Testis (tissue), 2 donors: ENCODE measurements at regions not wholly inside any gene's neighbourhood (a gene's known extent, or its start where the extent isn't known, plus 50 kb on each side); places are given as distances from the start of the nearest gene placed in this dataset.

Experiments
- DNase-seq: peaks from one replicate; pipeline ENCODE4 v3.0.0-alpha.2; 2019
- H3K27ac ChIP-seq, 2 donors: fragments of 200-600 bp; sonication (generic); one replicate each; pipeline ENCODE4 v1.5.1; 2019
- H3K27me3 ChIP-seq: fragments of 200-600 bp; sonication (generic); one replicate; pipeline ENCODE4 v1.5.1; 2019
- H3K36me3 ChIP-seq: fragments of 200-600 bp; sonication (generic); one replicate; pipeline ENCODE4 v1.5.1; 2017; ENCODE audit warnings: low read depth; ENCODE audit errors: missing control alignments
- H3K4me1 ChIP-seq: fragments of 200-600 bp; sonication (generic); one replicate; pipeline ENCODE4 v1.5.1; 2019
- H3K4me3 ChIP-seq, 2 donors: fragments of 200-600 bp; sonication (generic); one replicate each; pipeline ENCODE4 v1.5.1; 2017 to 2019
- H3K9me3 ChIP-seq: fragments of 200-600 bp; sonication (generic); one replicate; pipeline ENCODE4 v1.5.1; 2017
- POLR2A ChIP-seq: fragments of 450-650 bp; IDR thresholded peaks from one replicate; pipeline ENCODE4 v1.6.1; 2017; ENCODE audit warnings: antibody characterized with exemption, mild to moderate bottlenecking, moderate library complexity
- WGBS, 2 donors: methylation state at CpG; one replicate each; pipeline ENCODE4 v1.1.5; 2018; 5-methylcytosine and 5-hydroxymethylcytosine counted together
- intact Hi-C: fragments of 100-400 bp; cut with DNase I; formaldehyde crosslinking; loops from one replicate; pipeline ENCODE4 v1.15.1; 2023; ENCODE audit warnings: low total_unique reads
- TF ChIP-seq, protein P1 (sequence below), 3 experiments: fragments of 450-650 bp in 2 of 3; fragments of 200-600 bp in 1 of 3; sonication (generic) in 1 of 3; IDR thresholded peaks; one replicate each; pipeline ENCODE4 v1.5.1; 2016 to 2019; ENCODE audit warnings: antibody characterized with exemption in 3 of 3, mild to moderate bottlenecking in 2 of 3, moderate library complexity in 1 of 3

DNA sequence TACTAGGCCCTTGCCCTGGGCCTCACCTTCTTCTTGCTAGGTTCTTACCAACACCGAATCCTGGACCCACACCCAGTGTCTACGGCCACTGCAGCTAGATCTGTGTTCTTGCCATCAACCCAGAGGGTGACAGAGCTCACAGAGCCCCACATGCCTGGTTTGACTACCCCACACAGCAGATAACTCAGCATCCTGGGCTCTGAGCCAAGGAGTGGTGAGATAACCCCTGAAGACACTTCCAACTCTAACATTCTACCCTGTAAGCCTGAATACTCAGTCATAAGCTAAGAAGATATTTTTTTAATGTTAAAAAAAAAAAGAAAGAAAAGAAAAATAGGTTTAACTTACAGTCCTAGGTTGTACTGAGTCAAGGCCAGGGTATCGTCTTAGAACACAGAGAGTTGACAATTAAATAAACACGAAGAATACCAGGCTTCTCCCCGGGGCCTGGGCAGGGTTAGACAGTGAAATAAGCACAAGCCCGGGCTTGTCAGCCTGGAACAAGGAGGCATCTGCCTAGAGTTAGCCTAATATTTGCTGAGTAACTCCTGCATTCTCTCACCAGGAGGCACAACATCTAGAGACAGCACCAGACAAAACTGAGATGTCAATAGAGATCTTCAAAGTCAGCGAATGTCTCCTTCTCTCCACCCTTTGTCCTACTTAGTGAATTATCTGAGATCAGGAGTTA is 556.5 kb upstream of the LRRN3 start:
- peak; percentile 60 for DNase-seq
- peaks cover 11% of the 10 kb centered on the region for H3K4me1 ChIP-seq
- WGBS, 2 donors: 55 to 57% methylated on average over 7 of the region's 7 CpGs
- H3K4me3 ChIP-seq: no peak overlapping the region
- H3K27ac ChIP-seq: peak overlapping the region in 1 of 2 donors; percentile 34
- H3K36me3 ChIP-seq: no peaks in the 10 kb centered on the region
- no peaks in the 10 kb centered on the region for H3K9me3 ChIP-seq
- intact Hi-C loops: no loop called here
- no peaks in the 10 kb centered on the region for H3K27me3 ChIP-seq
- TF ChIP-seq POLR2A: no peak
- TF ChIP-seq, protein P1, sequence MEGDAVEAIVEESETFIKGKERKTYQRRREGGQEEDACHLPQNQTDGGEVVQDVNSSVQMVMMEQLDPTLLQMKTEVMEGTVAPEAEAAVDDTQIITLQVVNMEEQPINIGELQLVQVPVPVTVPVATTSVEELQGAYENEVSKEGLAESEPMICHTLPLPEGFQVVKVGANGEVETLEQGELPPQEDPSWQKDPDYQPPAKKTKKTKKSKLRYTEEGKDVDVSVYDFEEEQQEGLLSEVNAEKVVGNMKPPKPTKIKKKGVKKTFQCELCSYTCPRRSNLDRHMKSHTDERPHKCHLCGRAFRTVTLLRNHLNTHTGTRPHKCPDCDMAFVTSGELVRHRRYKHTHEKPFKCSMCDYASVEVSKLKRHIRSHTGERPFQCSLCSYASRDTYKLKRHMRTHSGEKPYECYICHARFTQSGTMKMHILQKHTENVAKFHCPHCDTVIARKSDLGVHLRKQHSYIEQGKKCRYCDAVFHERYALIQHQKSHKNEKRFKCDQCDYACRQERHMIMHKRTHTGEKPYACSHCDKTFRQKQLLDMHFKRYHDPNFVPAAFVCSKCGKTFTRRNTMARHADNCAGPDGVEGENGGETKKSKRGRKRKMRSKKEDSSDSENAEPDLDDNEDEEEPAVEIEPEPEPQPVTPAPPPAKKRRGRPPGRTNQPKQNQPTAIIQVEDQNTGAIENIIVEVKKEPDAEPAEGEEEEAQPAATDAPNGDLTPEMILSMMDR (IDR thresholded peaks at IDR 0.05): no peak

DNA sequence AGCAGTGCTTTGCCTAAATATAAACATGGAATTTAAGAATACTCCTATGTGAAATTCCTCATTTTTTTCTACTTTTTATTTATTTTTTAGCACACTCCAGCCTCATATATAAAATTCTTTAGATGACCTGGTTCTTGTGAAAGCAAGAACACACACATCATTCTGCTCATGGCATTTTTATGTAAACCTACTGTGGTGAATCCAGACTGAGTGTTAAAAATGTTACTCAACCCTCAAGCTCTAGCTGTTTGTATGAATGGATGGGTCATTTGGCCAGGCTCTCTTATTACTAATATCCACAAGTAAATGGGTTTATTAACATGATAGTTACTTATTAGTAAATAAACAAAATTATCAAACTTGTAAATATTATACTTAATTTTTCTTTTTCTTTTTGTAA is 551.7 kb upstream of the LRRN3 start:
- no peak for DNase-seq
- Histone ChIP-seq H3K4me3 (no peak overlapping the region), H3K36me3 (no peaks in the 10 kb centered on the region), H3K27me3 (no peaks in the 10 kb centered on the region), H3K27ac (no peak overlapping the region), H3K4me1 (peaks cover 8% of the 10 kb centered on the region), H3K9me3 (no peaks in the 10 kb centered on the region)
- intact Hi-C loops: no loop called here
- TF ChIP-seq POLR2A: no peak
- TF ChIP-seq, protein P1 (IDR thresholded peaks at IDR 0.05): no peak

DNA sequence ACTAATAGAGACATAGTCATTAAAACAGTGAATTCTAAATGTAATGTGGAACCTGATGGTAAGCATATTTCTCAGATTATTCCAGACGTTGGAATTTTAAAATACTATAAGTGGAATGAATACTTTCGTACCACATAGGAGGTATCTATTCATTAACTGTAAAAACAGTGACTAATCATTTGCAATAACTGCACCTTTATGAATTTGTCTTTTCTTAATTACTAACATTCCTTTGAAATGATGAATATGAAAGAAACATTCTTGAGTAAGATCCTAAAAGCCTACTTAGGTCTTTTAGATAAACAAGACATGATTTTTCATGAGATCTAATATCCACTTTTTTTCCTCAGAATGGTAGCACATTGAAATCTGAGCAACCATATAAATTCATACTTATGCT is 549.0 kb upstream of the LRRN3 start:
- H3K27me3 ChIP-seq: no peaks in the 10 kb centered on the region
- no peaks in the 10 kb centered on the region for H3K36me3 ChIP-seq
- TF ChIP-seq, protein P1 (IDR thresholded peaks at IDR 0.05): no peak
- no peak for TF ChIP-seq POLR2A
- H3K4me3 ChIP-seq: no peak overlapping the region
- intact Hi-C loops: no loop called here
- H3K4me1 ChIP-seq: no peaks in the 10 kb centered on the region
- no peak overlapping the region for H3K27ac ChIP-seq
- H3K9me3 ChIP-seq: no peaks in the 10 kb centered on the region
- no peak for DNase-seq
- WGBS, 2 donors: 78 to 89% methylated on average over 2 of the region's 2 CpGs

DNA sequence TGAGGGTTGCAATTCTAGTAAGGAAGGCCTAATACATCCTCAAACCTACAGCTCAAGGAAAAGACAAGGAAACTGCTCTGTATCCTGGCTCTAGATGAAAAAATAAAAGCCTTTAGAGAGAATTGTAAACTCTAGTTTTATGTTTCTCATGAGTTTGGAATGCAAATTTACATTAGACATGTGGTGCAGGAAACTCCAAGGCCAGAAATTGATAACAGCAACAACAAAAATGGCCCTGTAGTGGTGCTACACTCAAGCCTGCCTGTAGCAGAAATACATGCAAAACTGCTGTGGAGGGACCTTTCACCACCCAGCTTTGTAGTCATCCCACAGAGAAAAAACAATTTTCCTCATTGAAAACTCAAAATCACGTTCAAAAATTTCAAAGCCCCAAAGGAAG is 546.7 kb upstream of the LRRN3 start:
- no peaks in the 10 kb centered on the region for H3K9me3 ChIP-seq
- 91 to 100% methylated on average over 1 of the region's 1 CpG for WGBS, 2 donors
- no peak for TF ChIP-seq POLR2A
- TF ChIP-seq, protein P1 (IDR thresholded peaks at IDR 0.05): no peak
- H3K36me3 ChIP-seq: no peaks in the 10 kb centered on the region
- H3K27me3 ChIP-seq: no peaks in the 10 kb centered on the region
- no peak overlapping the region for H3K4me3 ChIP-seq
- no peak overlapping the region for H3K27ac ChIP-seq
- intact Hi-C loops: no loop called here
- no peak for DNase-seq
- no peaks in the 10 kb centered on the region for H3K4me1 ChIP-seq

DNA sequence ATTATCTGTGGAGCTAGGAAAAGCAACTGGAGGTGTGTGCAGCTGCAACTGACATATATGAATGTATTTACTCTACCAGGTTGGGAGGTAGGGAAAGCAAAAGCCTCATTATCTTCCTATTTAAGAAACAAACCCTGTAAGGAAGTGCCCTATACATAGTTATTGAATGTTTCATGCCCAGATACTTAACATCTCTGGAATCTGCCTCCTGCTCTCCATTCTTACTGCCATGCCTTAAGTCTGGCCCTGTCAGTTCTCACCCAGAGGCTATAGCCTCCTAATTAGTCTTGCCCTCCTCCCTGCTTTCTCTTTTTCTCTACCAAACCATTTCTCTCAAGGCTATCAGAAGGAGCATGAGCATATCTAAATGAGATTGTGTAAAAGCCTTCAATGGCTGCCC is 542.6 kb upstream of the LRRN3 start:
- no peak for DNase-seq
- Histone ChIP-seq H3K27me3 (no peaks in the 10 kb centered on the region), H3K9me3 (no peaks in the 10 kb centered on the region), H3K27ac (no peak overlapping the region), H3K4me1 (no peaks in the 10 kb centered on the region), H3K4me3 (no peak overlapping the region), H3K36me3 (no peaks in the 10 kb centered on the region)
- intact Hi-C loops: no loop called here
- TF ChIP-seq POLR2A: no peak
- TF ChIP-seq, protein P1 (IDR thresholded peaks at IDR 0.05): no peak
